GM11168 (cell line): ENCODE measurements at regions not wholly inside any gene's neighbourhood (a gene's known extent, or its start where the extent isn't known, plus 50 kb on each side); places are given as distances from the start of the nearest gene placed in this dataset.
"Not testable (repeated sequence)": the region's sequence is repeated elsewhere in the genome, so short reads cannot be mapped to it uniquely, and the experiment has no call there.

Experiments used
- in situ Hi-C: fragments of 300-500 bp; cut with MboI; formaldehyde crosslinking; loops from one replicate; pipeline ENCODE4 v1.12.0; 2022; ENCODE audit warnings: low sequenced_read_pairs; ENCODE audit not compliant: unreplicated experiment

- in situ Hi-C loops, result no loop called here
Observed at GRCh38 chr12:83361475-83361874, 674.8 kb downstream of the TMTC2 start.

- in situ Hi-C loops, result no loop called here
Observed at GRCh38 chr12:83361071-83361470, 674.4 kb downstream of the TMTC2 start.

- in situ Hi-C loops, result no loop called here
Observed at GRCh38 chr12:83349907-83350611, 663.4 kb downstream of the TMTC2 start.

- in situ Hi-C loops, result no loop called here
Observed at GRCh38 chr12:83346333-83346732, 659.6 kb downstream of the TMTC2 start.

- in situ Hi-C loops, result no loop called here
Observed at GRCh38 chr12:83343767-83344166, 657.1 kb downstream of the TMTC2 start.

- in situ Hi-C loops, result no loop called here
Observed at GRCh38 chr12:83335748-83336147, 649.0 kb downstream of the TMTC2 start.

- in situ Hi-C loops, result no loop called here
Observed at GRCh38 chr12:83326666-83327065, 640.0 kb downstream of the TMTC2 start.

GRCh38 chr12:83323866-83324265 is 637.2 kb downstream of the TMTC2 start:
- in situ Hi-C loops, result no loop called here

GRCh38 chr12:83322809-83323208 is 636.1 kb downstream of the TMTC2 start:
- in situ Hi-C loops, result no loop called here

- in situ Hi-C loops, result no loop called here
Observed at GRCh38 chr12:83321971-83322370, 635.3 kb downstream of the TMTC2 start.

- in situ Hi-C loops, result no loop called here
Observed at GRCh38 chr12:83320350-83320749, 633.6 kb downstream of the TMTC2 start.

- in situ Hi-C loops, result no loop called here
Observed at GRCh38 chr12:83318386-83319098, 631.8 kb downstream of the TMTC2 start.

- in situ Hi-C loops, result no loop called here
Observed at GRCh38 chr12:83317595-83317994, 630.9 kb downstream of the TMTC2 start.

- in situ Hi-C loops, result no loop called here
Observed at GRCh38 chr12:83313827-83314226, 627.1 kb downstream of the TMTC2 start.

GRCh38 chr12:83313322-83313721 is 626.6 kb downstream of the TMTC2 start:
- in situ Hi-C loops, result no loop called here

- in situ Hi-C loops, result no loop called here
Observed at GRCh38 chr12:83276904-83277303, 590.2 kb downstream of the TMTC2 start.

- in situ Hi-C loops, result no loop called here
Observed at GRCh38 chr12:83271201-83271600, 584.5 kb downstream of the TMTC2 start.

- in situ Hi-C loops, result no loop called here
Observed at GRCh38 chr12:83265808-83266207, 579.1 kb downstream of the TMTC2 start.

GRCh38 chr12:83261998-83262397 is 575.3 kb downstream of the TMTC2 start:
- in situ Hi-C loops, result no loop called here

- in situ Hi-C loops, result not testable (repeated sequence)
Observed at GRCh38 chr12:83260126-83260525, 573.4 kb downstream of the TMTC2 start.

GRCh38 chr12:83257726-83258125 is 571.0 kb downstream of the TMTC2 start:
- in situ Hi-C loops, result no loop called here

GRCh38 chr12:83256562-83256961 is 569.9 kb downstream of the TMTC2 start:
- in situ Hi-C loops, result no loop called here
